ENCODE measurements at regions not wholly inside any gene's neighbourhood (a gene's known extent, or its start where the extent isn't known, plus 50 kb on each side); places are given as distances from the start of the nearest gene placed in this dataset.

DNA sequence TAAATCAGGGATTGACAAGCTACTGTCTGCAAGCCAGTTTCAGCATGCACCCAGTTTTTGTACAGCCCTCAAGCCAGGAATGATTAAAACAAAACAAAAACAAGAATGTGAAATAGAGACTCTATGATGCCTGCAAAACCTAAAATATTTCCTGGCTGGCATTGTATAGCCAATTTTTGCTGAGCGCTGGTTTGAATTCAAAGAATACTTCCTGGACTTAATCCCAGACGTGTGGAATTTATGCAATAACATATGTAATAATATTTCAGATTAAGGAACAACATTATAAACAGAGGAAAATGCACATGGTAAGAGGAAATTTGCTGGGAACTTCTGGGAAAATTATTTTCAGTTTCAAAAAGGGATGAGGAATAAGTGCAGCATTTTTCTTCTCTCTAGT lies 148.1 kb upstream of the RPRM start:
- Mint-ChIP-seq H3K4me1 (ENCODE audit: unreplicated experiment) (no peaks in the 10 kb centered on the region), H3K27me3 (no peaks in the 10 kb centered on the region), H3K9me3 (no peaks in the 10 kb centered on the region), H3K4me3 (no peak overlapping the region), H3K27ac (no peak overlapping the region), H3K36me3 (no peaks in the 10 kb centered on the region)
- no peak for DNase-seq (ENCODE audit: extremely low spot score, unreplicated experiment)
- no peak for TF ChIP-seq CTCF (conservative IDR thresholded peaks at IDR 0.05)

DNA sequence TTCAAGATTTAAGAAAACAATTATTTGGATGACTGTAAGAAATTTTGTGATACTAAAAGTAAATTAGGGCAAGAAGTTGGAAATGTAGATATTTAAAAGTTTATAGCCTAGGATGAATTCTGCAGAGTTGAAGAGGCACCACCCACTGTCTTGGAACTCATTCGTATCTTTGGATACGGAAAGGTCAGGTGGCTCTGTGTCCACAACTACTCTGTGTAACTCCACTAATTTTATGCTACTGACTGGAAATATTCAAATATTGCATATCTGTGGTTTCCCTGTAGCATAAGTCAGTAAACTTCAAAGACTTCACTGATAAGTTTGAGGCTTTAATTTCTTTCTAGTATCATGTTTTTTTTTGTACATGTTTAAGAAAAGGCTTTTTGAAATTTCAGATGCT lies 156.9 kb upstream of the RPRM start:
- Mint-ChIP-seq H3K27ac (no peak overlapping the region), H3K4me3 (no peak overlapping the region), H3K27me3 (no peaks in the 10 kb centered on the region), H3K9me3 (no peaks in the 10 kb centered on the region), H3K36me3 (no peaks in the 10 kb centered on the region), H3K4me1 (ENCODE audit: unreplicated experiment) (no peaks in the 10 kb centered on the region)
- no peak for TF ChIP-seq CTCF (conservative IDR thresholded peaks at IDR 0.05)
- no peak for DNase-seq (ENCODE audit: extremely low spot score, unreplicated experiment)

DNA sequence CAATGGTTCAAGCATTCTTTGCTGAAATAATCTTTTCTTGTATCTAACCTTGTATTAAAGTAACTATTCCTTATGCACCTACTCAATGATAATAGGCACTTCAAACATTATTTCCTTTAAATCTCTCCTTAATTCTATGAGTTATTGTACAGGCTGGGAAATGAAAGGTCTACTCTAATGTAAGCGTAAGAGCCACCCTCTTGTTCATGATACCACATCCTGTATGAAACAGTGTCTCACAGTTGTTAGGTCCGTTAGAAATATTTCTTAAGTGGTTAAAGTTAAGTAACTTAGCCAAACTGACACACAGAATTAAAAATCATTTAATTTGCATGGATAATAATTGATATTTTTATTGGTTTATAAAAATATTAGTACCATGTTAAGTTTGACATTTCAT lies 162.5 kb upstream of the RPRM start:
- no peaks in the 10 kb centered on the region for H3K36me3 Mint-ChIP-seq
- H3K9me3 Mint-ChIP-seq, result no peaks in the 10 kb centered on the region
- H3K4me3 Mint-ChIP-seq, result no peak overlapping the region
- no peaks in the 10 kb centered on the region for H3K27me3 Mint-ChIP-seq
- no peak overlapping the region for H3K27ac Mint-ChIP-seq
- DNase-seq (ENCODE audit: extremely low spot score, unreplicated experiment), result no peak
- no peaks in the 10 kb centered on the region for H3K4me1 Mint-ChIP-seq (ENCODE audit: unreplicated experiment)
- no peak for TF ChIP-seq CTCF (conservative IDR thresholded peaks at IDR 0.05)

- Mint-ChIP-seq H3K27me3 (no peaks in the 10 kb centered on the region), H3K4me3 (no peak overlapping the region), H3K4me1 (ENCODE audit: unreplicated experiment) (no peaks in the 10 kb centered on the region), H3K9me3 (no peaks in the 10 kb centered on the region), H3K36me3 (no peaks in the 10 kb centered on the region), H3K27ac (no peak overlapping the region)
- TF ChIP-seq CTCF (conservative IDR thresholded peaks at IDR 0.05), result no peak
- no peak for DNase-seq (ENCODE audit: extremely low spot score, unreplicated experiment)
Observed at GRCh38 chr2:153644955-153645354, 166.4 kb upstream of the RPRM start.

DNA sequence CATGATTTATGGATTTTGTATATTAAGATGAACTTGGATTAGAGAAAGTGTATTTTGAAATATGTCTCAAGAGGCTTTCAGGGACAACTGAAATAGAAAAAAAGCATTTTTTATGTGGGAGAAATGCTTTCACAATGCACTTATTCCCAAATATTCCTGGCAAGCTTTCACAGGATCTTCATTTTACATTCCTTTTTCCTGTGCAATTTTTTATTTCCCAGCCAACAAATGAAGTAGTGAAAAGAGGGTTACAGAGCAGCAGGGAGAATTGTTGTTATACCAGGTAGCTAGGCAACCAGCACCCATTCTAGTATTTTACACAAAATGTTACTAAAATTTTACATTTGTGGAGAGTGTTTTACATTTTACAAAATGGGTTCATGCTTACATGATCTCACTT lies 167.0 kb upstream of the RPRM start:
- H3K27me3 Mint-ChIP-seq, result no peaks in the 10 kb centered on the region
- DNase-seq (ENCODE audit: extremely low spot score, unreplicated experiment), result no peak
- H3K4me3 Mint-ChIP-seq, result no peak overlapping the region
- no peaks in the 10 kb centered on the region for H3K4me1 Mint-ChIP-seq (ENCODE audit: unreplicated experiment)
- no peak for TF ChIP-seq CTCF (conservative IDR thresholded peaks at IDR 0.05)
- H3K36me3 Mint-ChIP-seq, result no peaks in the 10 kb centered on the region
- no peaks in the 10 kb centered on the region for H3K9me3 Mint-ChIP-seq
- no peak overlapping the region for H3K27ac Mint-ChIP-seq

DNA sequence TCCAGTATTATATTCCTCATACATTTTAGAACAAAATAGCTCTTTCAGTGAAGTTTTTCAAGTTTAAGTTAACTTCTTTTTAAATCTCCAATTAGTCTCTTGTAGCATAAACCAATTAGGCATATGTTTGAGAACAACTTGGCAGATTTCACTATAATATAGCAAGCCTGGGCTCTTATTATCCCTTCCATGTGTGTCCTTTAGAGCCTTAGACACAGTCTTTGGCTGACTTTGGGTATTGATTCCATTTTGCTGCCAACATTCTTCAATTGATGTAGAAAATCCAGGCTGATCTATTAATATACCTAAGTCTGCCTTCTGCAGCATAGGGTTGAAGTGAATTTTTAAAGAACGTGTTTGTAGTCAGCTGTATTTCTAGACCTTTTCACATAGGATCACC lies 179.1 kb upstream of the RPRM start:
- Mint-ChIP-seq H3K4me1 (ENCODE audit: unreplicated experiment) (no peaks in the 10 kb centered on the region), H3K4me3 (no peak overlapping the region), H3K36me3 (no peaks in the 10 kb centered on the region), H3K9me3 (no peaks in the 10 kb centered on the region), H3K27me3 (no peaks in the 10 kb centered on the region), H3K27ac (no peak overlapping the region)
- no peak for TF ChIP-seq CTCF (conservative IDR thresholded peaks at IDR 0.05)
- no peak for DNase-seq (ENCODE audit: extremely low spot score, unreplicated experiment)

Measured in type B pancreatic cell (in vitro differentiated cells).